H1 (cell line): ENCODE measurements at regions not wholly inside any gene's neighbourhood (a gene's known extent, or its start where the extent isn't known, plus 50 kb on each side); places are given as distances from the start of the nearest gene placed in this dataset.

Experiments
- CBX8 ChIP-seq: fragments of 300-800, 300-1000 bp; sonication (generic); IDR thresholded peaks from 2 replicates; pipeline ENCODE4 v1.7.1; 2016; ENCODE audit warnings: low read depth, low read length, borderline replicate concordance
- CHD1 ChIP-seq: IDR thresholded peaks from 2 replicates; pipeline ENCODE4 v1.6.1; 2012; ENCODE audit warnings: low read depth, low read length, improper control_type of control experiment
- CHD7 ChIP-seq: fragments of 300-600 bp; sonication (generic); IDR thresholded peaks from 2 replicates; pipeline ENCODE4 v1.7.1; 2012; ENCODE audit warnings: low read length, moderate library complexity, mild to moderate bottlenecking, inconsistent platforms; ENCODE audit not compliant: insufficient replicate concordance
- HDAC2 ChIP-seq, 2 experiments: fragments of 300-600 bp in 1 of 2; sonication (generic) in 1 of 2; IDR thresholded peaks; 2 replicates each; pipeline ENCODE4 v1.6.1; 2011 to 2012; ENCODE audit warnings: low read depth in 2 of 2, low read length in 2 of 2, mild to moderate bottlenecking in 2 of 2, moderate library complexity in 2 of 2, borderline replicate concordance in 1 of 2, inconsistent platforms in 1 of 2
- KDM4A ChIP-seq: IDR thresholded peaks from one replicate; pipeline ENCODE4 v1.7.1; 2012; ENCODE audit warnings: low read depth, mild to moderate bottlenecking, moderate library complexity, low read length, inconsistent platforms; ENCODE audit not compliant: severe bottlenecking
- SAP30 ChIP-seq: fragments of 300-600 bp; sonication (generic); IDR thresholded peaks from 2 replicates; pipeline ENCODE4 v1.7.1; 2012; ENCODE audit warnings: low read length, moderate library complexity, mild to moderate bottlenecking, inconsistent platforms; ENCODE audit not compliant: insufficient read depth, insufficient replicate concordance
- SIX5 ChIP-seq: IDR thresholded peaks from 2 replicates; pipeline ENCODE4 v1.6.1; 2011; ENCODE audit warnings: mild to moderate bottlenecking, low read depth, low read length
- SP1 ChIP-seq: IDR thresholded peaks from 2 replicates; pipeline ENCODE4 v1.6.1; 2011; ENCODE audit warnings: low read depth, low read length
- SRF ChIP-seq: IDR thresholded peaks from 2 replicates; pipeline ENCODE4 v1.6.1; 2011; ENCODE audit warnings: mild to moderate bottlenecking, low read depth, low read length, moderate library complexity
- TBP ChIP-seq: IDR thresholded peaks from 2 replicates; pipeline ENCODE4 v1.6.1; 2011; ENCODE audit warnings: low read depth, low read length, improper control_type of control experiment

- TF ChIP-seq CHD7 (no peak), SRF (no peak), KDM4A (no peak), SAP30 (no peak), SP1 (no peak), CHD1 (no peak), HDAC2 (IDR thresholded peaks at IDR 0.05; ENCODE audit: borderline replicate concordance in 1 of 2, low read depth in 2 of 2, low read length in 2 of 2) (no peak), CBX8 (no peak), TBP (no peak), SIX5 (no peak)
Observed at GRCh38 chr6:7034055-7034454, 73.7 kb upstream of the RREB1 start (continued).
